ENCODE measurements at regions not wholly inside any gene's neighbourhood (a gene's known extent, or its start where the extent isn't known, plus 50 kb on each side); places are given as distances from the start of the nearest gene placed in this dataset.

DNA sequence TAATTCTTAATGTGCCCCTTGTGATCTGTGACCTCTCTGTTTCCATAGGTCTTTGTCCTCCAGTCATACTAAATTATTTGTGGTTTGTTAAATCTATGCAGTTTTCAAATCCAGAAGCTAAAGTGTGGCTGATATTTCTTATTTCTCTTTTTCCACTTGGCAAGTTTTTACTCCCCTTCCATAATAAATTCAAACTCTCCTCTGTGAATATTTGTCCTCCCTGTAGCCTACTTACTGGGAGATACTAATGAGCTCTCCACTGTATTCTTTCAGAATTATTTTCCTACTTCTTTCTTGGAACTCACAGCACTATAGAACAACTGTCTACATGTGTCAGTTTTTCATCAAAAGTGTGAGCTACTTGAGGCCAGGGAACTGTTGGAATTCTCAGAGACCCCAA lies 430.8 kb upstream of the PTBP2 start:
- Histone ChIP-seq H3K9me3 (ENCODE audit: insufficient read depth, low read depth, low read length) (peaks cover 4% of the 10 kb centered on the region), H3K4me1 (ENCODE audit: insufficient read depth, low read length) (no peaks in the 10 kb centered on the region; the same call in 1 of the 2 replicates), H3K4me3 (ENCODE audit: low read length) (no peak overlapping the region), H3K9ac (ENCODE audit: low read depth, low read length) (no peak overlapping the region), H3K27ac (ENCODE audit: low read length) (no peak overlapping the region), H3K36me3 (ENCODE audit: insufficient read depth, low read depth, low read length) (no peaks in the 10 kb centered on the region), H3K27me3 (ENCODE audit: insufficient read depth, low read length) (no peaks in the 10 kb centered on the region)

DNA sequence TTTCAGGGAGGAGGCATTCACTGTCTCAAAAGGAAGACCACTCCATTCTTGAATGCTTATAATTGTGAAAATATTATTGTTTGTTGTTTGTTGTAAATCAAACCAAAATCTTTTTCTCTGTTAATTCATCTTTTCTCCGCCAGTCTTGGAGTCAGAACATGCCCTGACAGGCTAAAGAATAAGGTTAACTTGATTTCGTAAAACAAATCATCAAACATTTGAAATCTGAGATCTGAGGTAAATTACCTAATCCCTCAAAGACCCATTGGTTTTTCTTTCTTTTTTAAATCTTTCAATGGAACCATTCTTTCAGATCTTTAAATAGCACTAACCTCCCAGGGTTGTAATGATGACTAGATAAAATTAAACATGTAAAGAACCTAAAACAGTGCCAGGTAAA lies 430.1 kb upstream of the PTBP2 start:
- Histone ChIP-seq H3K27ac (ENCODE audit: low read length) (no peak overlapping the region), H3K36me3 (ENCODE audit: insufficient read depth, low read depth, low read length) (no peaks in the 10 kb centered on the region), H3K9me3 (ENCODE audit: insufficient read depth, low read depth, low read length) (peaks cover 4% of the 10 kb centered on the region)

DNA sequence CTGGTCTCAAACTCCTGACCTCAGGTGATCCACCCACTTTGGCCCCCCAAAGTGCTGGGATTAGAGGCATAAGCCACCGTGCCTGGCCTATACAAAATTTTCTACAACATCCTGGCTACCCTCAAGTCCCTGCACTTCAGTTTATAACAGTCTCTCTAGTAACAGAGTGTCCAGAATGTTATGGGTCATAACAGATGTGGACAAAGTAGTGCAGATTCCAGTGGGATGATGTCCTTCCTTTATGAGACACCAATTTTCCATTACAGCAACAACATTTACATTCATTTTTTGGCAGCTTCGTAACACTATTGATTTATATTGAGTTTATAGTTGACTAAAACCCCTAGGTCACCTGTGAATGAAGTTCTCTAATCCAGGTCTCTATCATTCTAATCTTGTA lies 429.4 kb upstream of the PTBP2 start:
- H3K9ac ChIP-seq (ENCODE audit: low read depth, low read length): no peak overlapping the region
- H3K4me3 ChIP-seq (ENCODE audit: low read length): no peak overlapping the region
- peaks cover 4% of the 10 kb centered on the region; the same call in 1 of the 2 replicates for H3K9me3 ChIP-seq (ENCODE audit: insufficient read depth, low read depth, low read length)
- H3K4me1 ChIP-seq (ENCODE audit: insufficient read depth, low read length): no peaks in the 10 kb centered on the region; the same call in 1 of the 2 replicates
- no peak overlapping the region for H3K27ac ChIP-seq (ENCODE audit: low read length)
- H3K27me3 ChIP-seq (ENCODE audit: insufficient read depth, low read length): no peaks in the 10 kb centered on the region
- no peaks in the 10 kb centered on the region for H3K36me3 ChIP-seq (ENCODE audit: insufficient read depth, low read depth, low read length)

More for the DNA sequence above, 430.1 kb upstream of the PTBP2 start:
- H3K27me3 ChIP-seq (ENCODE audit: insufficient read depth, low read length): no peaks in the 10 kb centered on the region
- no peak overlapping the region for H3K9ac ChIP-seq (ENCODE audit: low read depth, low read length)
- H3K4me1 ChIP-seq (ENCODE audit: insufficient read depth, low read length): no peaks in the 10 kb centered on the region; the same call in 1 of the 2 replicates
- no peak overlapping the region for H3K4me3 ChIP-seq (ENCODE audit: low read length)

- Histone ChIP-seq H3K9me3 (ENCODE audit: insufficient read depth, low read depth, low read length) (no peaks in the 10 kb centered on the region), H3K4me3 (ENCODE audit: low read length) (no peak overlapping the region), H3K4me1 (ENCODE audit: insufficient read depth, low read length) (no peaks in the 10 kb centered on the region)
Measured at GRCh38 chr1:96296991-96297390, 424.6 kb upstream of the PTBP2 start.

DNA sequence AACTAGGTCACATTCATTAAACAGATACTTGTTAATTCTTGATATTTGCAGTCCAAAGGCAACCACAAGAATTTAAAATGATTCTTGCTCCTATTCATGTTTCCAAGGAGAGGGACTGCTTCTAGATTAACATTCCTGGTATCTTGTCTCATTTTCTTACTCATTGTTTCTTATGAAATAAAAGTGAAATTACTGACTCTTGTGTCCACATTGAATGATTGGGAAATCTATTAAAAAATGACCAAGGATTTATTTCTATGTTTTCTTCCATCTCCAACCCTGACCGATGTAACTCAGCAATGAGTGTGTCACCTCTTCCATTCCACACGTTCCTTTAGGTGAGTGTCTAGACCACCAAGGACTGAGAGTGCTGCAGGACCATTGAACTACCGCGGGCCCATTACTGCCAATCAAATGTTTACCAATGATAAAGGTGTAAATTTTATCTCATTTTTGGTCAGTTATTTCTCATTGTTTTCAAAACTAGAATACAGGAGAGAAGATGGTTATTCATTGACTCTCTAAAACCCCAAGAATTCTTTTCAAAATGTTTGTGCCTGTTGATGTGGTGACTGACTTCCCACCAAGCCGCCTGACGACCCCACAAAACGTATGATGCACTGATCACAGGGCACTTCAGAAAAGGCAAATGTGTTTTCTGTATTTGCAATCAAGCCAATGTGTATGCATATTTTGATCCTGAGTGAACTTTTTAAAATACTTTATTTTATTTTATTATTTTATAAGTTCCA lies 414.6 kb upstream of the PTBP2 start:
- Histone ChIP-seq H3K4me3 (ENCODE audit: low read length) (no peak overlapping the region), H3K27ac (ENCODE audit: low read length) (no peak overlapping the region)

More at GRCh38 chr1:96296991-96297390, 424.6 kb upstream of the PTBP2 start:
- Histone ChIP-seq H3K36me3 (ENCODE audit: insufficient read depth, low read depth, low read length) (no peaks in the 10 kb centered on the region), H3K27me3 (ENCODE audit: insufficient read depth, low read length) (no peaks in the 10 kb centered on the region), H3K27ac (ENCODE audit: low read length) (no peak overlapping the region), H3K9ac (ENCODE audit: low read depth, low read length) (no peak overlapping the region)

GRCh38 chr1:96308314-96308713 lies 413.3 kb upstream of the PTBP2 start:
- H3K4me1 ChIP-seq (ENCODE audit: insufficient read depth, low read length): no peaks in the 10 kb centered on the region

More for the DNA sequence above, 414.6 kb upstream of the PTBP2 start:
- Histone ChIP-seq H3K4me1 (ENCODE audit: insufficient read depth, low read length) (no peaks in the 10 kb centered on the region), H3K9ac (ENCODE audit: low read depth, low read length) (no peak overlapping the region), H3K9me3 (ENCODE audit: insufficient read depth, low read depth, low read length) (no peaks in the 10 kb centered on the region), H3K36me3 (ENCODE audit: insufficient read depth, low read depth, low read length) (no peaks in the 10 kb centered on the region), H3K27me3 (ENCODE audit: insufficient read depth, low read length) (no peaks in the 10 kb centered on the region)

GRCh38 chr1:96309783-96310182 lies 411.8 kb upstream of the PTBP2 start:
- H3K4me3 ChIP-seq (ENCODE audit: low read length): no peak overlapping the region
- no peaks in the 10 kb centered on the region for H3K27me3 ChIP-seq (ENCODE audit: insufficient read depth, low read length)
- H3K27ac ChIP-seq (ENCODE audit: low read length): no peak overlapping the region
- no peaks in the 10 kb centered on the region for H3K4me1 ChIP-seq (ENCODE audit: insufficient read depth, low read length)
- H3K9ac ChIP-seq (ENCODE audit: low read depth, low read length): no peak overlapping the region
- no peaks in the 10 kb centered on the region for H3K36me3 ChIP-seq (ENCODE audit: insufficient read depth, low read depth, low read length)
- H3K9me3 ChIP-seq (ENCODE audit: insufficient read depth, low read depth, low read length): no peaks in the 10 kb centered on the region

More at GRCh38 chr1:96308314-96308713, 413.3 kb upstream of the PTBP2 start:
- Histone ChIP-seq H3K4me3 (ENCODE audit: low read length) (no peak overlapping the region), H3K27ac (ENCODE audit: low read length) (no peak overlapping the region), H3K27me3 (ENCODE audit: insufficient read depth, low read length) (no peaks in the 10 kb centered on the region), H3K9me3 (ENCODE audit: insufficient read depth, low read depth, low read length) (no peaks in the 10 kb centered on the region), H3K9ac (ENCODE audit: low read depth, low read length) (no peak overlapping the region), H3K36me3 (ENCODE audit: insufficient read depth, low read depth, low read length) (no peaks in the 10 kb centered on the region)

GRCh38 chr1:96313216-96313615 lies 408.4 kb upstream of the PTBP2 start:
- Histone ChIP-seq H3K4me1 (ENCODE audit: insufficient read depth, low read length) (peaks cover 4% of the 10 kb centered on the region; the same call in 1 of the 2 replicates), H3K36me3 (ENCODE audit: insufficient read depth, low read depth, low read length) (no peaks in the 10 kb centered on the region), H3K27me3 (ENCODE audit: insufficient read depth, low read length) (no peaks in the 10 kb centered on the region), H3K9me3 (ENCODE audit: insufficient read depth, low read depth, low read length) (no peaks in the 10 kb centered on the region), H3K4me3 (ENCODE audit: low read length) (no peak overlapping the region), H3K9ac (ENCODE audit: low read depth, low read length) (no peak overlapping the region), H3K27ac (ENCODE audit: low read length) (no peak overlapping the region)

DNA sequence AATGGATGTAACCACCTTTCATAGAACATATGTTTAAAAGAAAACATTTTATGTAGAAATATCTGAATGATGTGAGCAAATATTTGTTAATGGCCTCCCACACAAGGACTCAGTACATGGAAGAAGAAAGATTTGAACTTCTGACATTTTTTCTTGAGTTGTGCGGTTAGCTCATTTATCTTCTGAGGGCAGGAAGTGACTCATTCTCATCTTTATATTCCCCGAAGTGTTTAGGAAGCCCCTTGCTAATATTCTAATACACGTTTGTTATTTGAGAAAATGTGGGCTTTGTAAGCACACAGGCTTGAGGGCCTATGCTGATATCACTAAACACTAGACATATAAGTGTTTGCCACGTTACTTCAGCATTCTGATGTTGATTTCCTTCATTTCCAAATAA lies 392.5 kb upstream of the PTBP2 start:
- H3K9me3 ChIP-seq (ENCODE audit: insufficient read depth, low read depth, low read length): no peaks in the 10 kb centered on the region
- no peak overlapping the region for H3K9ac ChIP-seq (ENCODE audit: low read depth, low read length)
- no peaks in the 10 kb centered on the region for H3K4me1 ChIP-seq (ENCODE audit: insufficient read depth, low read length)
- H3K27ac ChIP-seq (ENCODE audit: low read length): no peak overlapping the region
- no peaks in the 10 kb centered on the region for H3K36me3 ChIP-seq (ENCODE audit: insufficient read depth, low read depth, low read length)
- H3K4me3 ChIP-seq (ENCODE audit: low read length): no peak overlapping the region
- no peaks in the 10 kb centered on the region for H3K27me3 ChIP-seq (ENCODE audit: insufficient read depth, low read length)

DNA sequence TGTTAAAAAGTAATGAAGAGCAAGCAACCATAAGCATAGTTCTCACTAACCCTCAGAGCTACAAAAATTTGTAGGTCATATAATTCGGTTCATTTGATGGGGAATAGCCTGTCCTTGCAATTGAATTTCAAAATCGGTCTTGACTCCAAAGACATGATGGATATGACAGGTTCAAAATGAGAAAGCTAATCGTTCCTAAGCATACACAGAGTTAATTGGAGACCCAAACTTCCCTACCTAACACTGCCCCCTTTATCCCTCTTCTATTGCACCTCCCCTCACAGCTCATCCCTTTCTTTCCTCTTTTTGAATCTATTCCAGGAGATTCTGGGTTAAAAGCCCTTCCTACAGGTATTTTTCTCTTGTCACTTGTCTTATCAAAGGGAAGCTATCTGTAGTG lies 390.0 kb upstream of the PTBP2 start:
- Histone ChIP-seq H3K4me1 (ENCODE audit: insufficient read depth, low read length) (no peaks in the 10 kb centered on the region), H3K4me3 (ENCODE audit: low read length) (no peak overlapping the region), H3K9me3 (ENCODE audit: insufficient read depth, low read depth, low read length) (no peaks in the 10 kb centered on the region), H3K36me3 (ENCODE audit: insufficient read depth, low read depth, low read length) (no peaks in the 10 kb centered on the region), H3K27ac (ENCODE audit: low read length) (no peak overlapping the region), H3K27me3 (ENCODE audit: insufficient read depth, low read length) (no peaks in the 10 kb centered on the region), H3K9ac (ENCODE audit: low read depth, low read length) (no peak overlapping the region)

DNA sequence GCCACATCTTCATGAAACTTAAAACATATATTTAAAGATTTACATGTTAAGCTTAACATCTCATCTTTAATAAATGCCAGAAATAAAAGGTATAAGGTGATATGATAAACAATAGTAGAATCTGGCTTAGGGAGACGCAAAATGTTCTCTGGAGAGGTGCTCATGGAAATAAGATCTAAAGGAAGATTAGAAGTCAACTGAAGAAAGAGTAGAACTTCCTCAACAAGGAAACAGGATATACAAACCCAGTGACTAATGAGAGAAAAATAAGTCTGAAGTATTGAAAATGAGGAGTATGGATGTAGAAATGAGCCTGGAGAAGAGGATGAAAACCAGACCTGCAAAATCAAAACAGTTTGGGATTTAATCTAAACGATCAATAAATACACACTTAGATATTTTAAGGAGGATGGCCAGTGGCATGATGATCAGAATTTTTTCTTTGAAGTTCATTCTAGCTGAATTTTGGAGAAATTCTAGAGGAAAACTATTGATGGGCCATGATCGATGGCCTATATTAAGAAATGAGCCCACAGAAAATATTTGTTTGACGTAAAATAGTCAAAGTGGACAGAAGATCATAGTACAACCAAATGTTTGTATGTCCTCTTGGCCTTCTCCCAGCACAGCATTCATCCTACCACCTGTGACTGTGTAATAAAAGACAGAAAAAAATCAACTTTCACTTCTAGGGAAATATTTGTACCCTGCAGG lies 387.9 kb upstream of the PTBP2 start:
- H3K27ac ChIP-seq (ENCODE audit: low read length): no peak overlapping the region
- no peaks in the 10 kb centered on the region; the same call in 1 of the 2 replicates for H3K9me3 ChIP-seq (ENCODE audit: insufficient read depth, low read depth, low read length)
- H3K27me3 ChIP-seq (ENCODE audit: insufficient read depth, low read length): no peaks in the 10 kb centered on the region
- H3K4me3 ChIP-seq (ENCODE audit: low read length): no peak overlapping the region
- H3K9ac ChIP-seq (ENCODE audit: low read depth, low read length): no peak overlapping the region
- H3K4me1 ChIP-seq (ENCODE audit: insufficient read depth, low read length): no peaks in the 10 kb centered on the region
- no peaks in the 10 kb centered on the region for H3K36me3 ChIP-seq (ENCODE audit: insufficient read depth, low read depth, low read length)

GRCh38 chr1:96334236-96334557 lies 387.4 kb upstream of the PTBP2 start:
- no peak overlapping the region for H3K4me3 ChIP-seq (ENCODE audit: low read length)
- H3K9ac ChIP-seq (ENCODE audit: low read depth, low read length): no peak overlapping the region
- H3K27ac ChIP-seq (ENCODE audit: low read length): no peak overlapping the region
- H3K9me3 ChIP-seq (ENCODE audit: insufficient read depth, low read depth, low read length): no peaks in the 10 kb centered on the region; the same call in 1 of the 2 replicates
- no peaks in the 10 kb centered on the region for H3K36me3 ChIP-seq (ENCODE audit: insufficient read depth, low read depth, low read length)
- H3K4me1 ChIP-seq (ENCODE audit: insufficient read depth, low read length): no peaks in the 10 kb centered on the region
- no peaks in the 10 kb centered on the region for H3K27me3 ChIP-seq (ENCODE audit: insufficient read depth, low read length)
